Liver (tissue), 7 donors: ENCODE measurements at regions not wholly inside any gene's neighbourhood (a gene's known extent, or its start where the extent isn't known, plus 50 kb on each side); places are given as distances from the start of the nearest gene placed in this dataset.

ENCODE experiments used
- DNase-seq: peaks from one replicate; pipeline ENCODE4 v3.0.0-alpha.2; 2017; ENCODE audit warnings: low spot score
- H3K27ac ChIP-seq, 2 donors: one replicate each; pipeline ENCODE4 v1.7.0; 2013; ENCODE audit warnings: inconsistent platforms in 2 of 2, low read length in 2 of 2, control low read depth in 1 of 2, low read depth in 1 of 2, mild to moderate bottlenecking in 1 of 2
- H3K27me3 ChIP-seq, 4 donors: one replicate each; pipeline versions ENCODE4 v1.6.1 to v1.7.0; 2013; ENCODE audit warnings: low read length in 3 of 4, inconsistent platforms in 1 of 4, mild to moderate bottlenecking in 1 of 4, moderate library complexity in 1 of 4; ENCODE audit not compliant: control insufficient read depth in 4 of 4, insufficient read depth in 4 of 4
- H3K36me3 ChIP-seq, 4 donors: one replicate each; pipeline versions ENCODE4 v1.6.1 to v1.7.0; 2013; ENCODE audit warnings: low read length in 3 of 4, mild to moderate bottlenecking in 3 of 4, low read depth in 1 of 4, moderate library complexity in 1 of 4; ENCODE audit not compliant: control insufficient read depth in 4 of 4, insufficient read depth in 3 of 4
- H3K4me1 ChIP-seq, 4 donors: one replicate each; pipeline versions ENCODE4 v1.6.1 to v1.7.0; 2013; ENCODE audit warnings: low read length in 3 of 4, mild to moderate bottlenecking in 3 of 4, moderate library complexity in 1 of 4; ENCODE audit not compliant: control insufficient read depth in 4 of 4, insufficient read depth in 4 of 4
- H3K4me3 ChIP-seq, 3 donors: one replicate each; pipeline versions ENCODE4 v1.6.1 to v1.7.0; 2013; ENCODE audit warnings: low read length in 3 of 3, control low read depth in 1 of 3, low read depth in 1 of 3, mild to moderate bottlenecking in 1 of 3
- H3K9ac ChIP-seq, 2 donors: one replicate each; pipeline ENCODE4 v1.7.0; 2013; ENCODE audit warnings: low read length in 2 of 2, mild to moderate bottlenecking in 2 of 2, moderate library complexity in 2 of 2, control low read depth in 1 of 2, low read depth in 1 of 2
- H3K9me3 ChIP-seq, 4 donors: one replicate each; pipeline versions ENCODE4 v1.6.1 to v1.7.0; 2013; ENCODE audit warnings: low read length in 3 of 4; ENCODE audit not compliant: control insufficient read depth in 4 of 4
- CTCF ChIP-seq: fragments of 150-350 bp; IDR thresholded peaks from 2 replicates; pipeline ENCODE4 v1.5.1; 2017; ENCODE audit warnings: improper control_type of control experiment, low read depth, low read length; ENCODE audit not compliant: missing input control
- EGR1 ChIP-seq, 2 donors: IDR thresholded peaks; 2 replicates each; pipeline ENCODE4 v1.6.1; 2016 to 2018; ENCODE audit warnings: antibody characterized with exemption in 2 of 2, low read depth in 2 of 2
- FOXA1 ChIP-seq: IDR thresholded peaks from 2 replicates; pipeline ENCODE4 v1.6.1; 2016; ENCODE audit warnings: antibody characterized with exemption
- FOXA2 ChIP-seq: IDR thresholded peaks from 2 replicates; pipeline ENCODE4 v1.6.1; 2016; ENCODE audit warnings: antibody characterized with exemption
- GABPA ChIP-seq, 2 donors: IDR thresholded peaks in 1 of 2; conservative IDR thresholded peaks in 1 of 2; 2 replicates each; pipeline ENCODE4 v1.6.1; 2016; ENCODE audit warnings: antibody characterized with exemption in 2 of 2, mild to moderate bottlenecking in 1 of 2, moderate library complexity in 1 of 2
- HNF4A ChIP-seq, 2 donors: conservative IDR thresholded peaks; 2 replicates each; pipeline ENCODE4 v1.6.1; 2016; ENCODE audit warnings: antibody characterized with exemption in 2 of 2, mild to moderate bottlenecking in 2 of 2
- HNF4G ChIP-seq: IDR thresholded peaks from 2 replicates; pipeline ENCODE4 v1.6.1; 2016; ENCODE audit warnings: antibody characterized with exemption
- JUND ChIP-seq, 2 donors: IDR thresholded peaks; 2 replicates each; pipeline ENCODE4 v1.6.1; 2016; ENCODE audit warnings: antibody characterized with exemption in 2 of 2
- MAX ChIP-seq: IDR thresholded peaks from 2 replicates; pipeline ENCODE4 v1.6.1; 2016; ENCODE audit warnings: antibody characterized with exemption
- NR2F2 ChIP-seq: IDR thresholded peaks from 2 replicates; pipeline ENCODE4 v1.6.1; 2016; ENCODE audit warnings: antibody characterized with exemption
- RAD21 ChIP-seq, 2 donors: IDR thresholded peaks; 2 replicates each; pipeline ENCODE4 v1.6.1; 2016; ENCODE audit warnings: antibody characterized with exemption in 2 of 2, mild to moderate bottlenecking in 2 of 2
- RXRA ChIP-seq, 2 donors: IDR thresholded peaks; 2 replicates each; pipeline ENCODE4 v1.6.1; 2017 to 2018; ENCODE audit warnings: antibody characterized with exemption in 2 of 2, mild to moderate bottlenecking in 1 of 2
- SP1 ChIP-seq: IDR thresholded peaks from 2 replicates; pipeline ENCODE4 v1.6.1; 2018; ENCODE audit warnings: antibody characterized with exemption, mild to moderate bottlenecking
- TAF1 ChIP-seq: conservative IDR thresholded peaks from 2 replicates; pipeline ENCODE4 v1.6.1; 2016; ENCODE audit warnings: antibody characterized with exemption, mild to moderate bottlenecking
- YY1 ChIP-seq: IDR thresholded peaks from 2 replicates; pipeline ENCODE4 v1.6.1; 2016; ENCODE audit warnings: antibody characterized with exemption, mild to moderate bottlenecking
- ZBTB33 ChIP-seq: IDR thresholded peaks from 2 replicates; pipeline ENCODE4 v1.6.1; 2016; ENCODE audit warnings: antibody characterized with exemption
- TF ChIP-seq, protein P1 (sequence below): IDR thresholded peaks from 2 replicates; pipeline ENCODE4 v1.6.1; 2016; ENCODE audit warnings: antibody characterized with exemption, mild to moderate bottlenecking
- TF ChIP-seq, protein P2 (sequence below): IDR thresholded peaks from 2 replicates; pipeline ENCODE4 v1.6.1; 2016; ENCODE audit warnings: antibody characterized with exemption
- donor health status: healthy.
- donor health status: healthy.
- donor health status: healthy.
- donor health status: healthy.

GRCh38 chr6:140185991-140186390 lies 811.5 kb upstream of the CITED2 start:
- no peak for DNase-seq
- H3K36me3 ChIP-seq, result no peaks in the 10 kb centered on the region
- no peaks in the 10 kb centered on the region for H3K27me3 ChIP-seq
- H3K9me3 ChIP-seq, result no peaks in the 10 kb centered on the region
- no peak overlapping the region for H3K4me3 ChIP-seq
- H3K4me1 ChIP-seq, result no peaks in the 10 kb centered on the region
- H3K9ac ChIP-seq, result no peak overlapping the region
- TF ChIP-seq, protein P1, sequence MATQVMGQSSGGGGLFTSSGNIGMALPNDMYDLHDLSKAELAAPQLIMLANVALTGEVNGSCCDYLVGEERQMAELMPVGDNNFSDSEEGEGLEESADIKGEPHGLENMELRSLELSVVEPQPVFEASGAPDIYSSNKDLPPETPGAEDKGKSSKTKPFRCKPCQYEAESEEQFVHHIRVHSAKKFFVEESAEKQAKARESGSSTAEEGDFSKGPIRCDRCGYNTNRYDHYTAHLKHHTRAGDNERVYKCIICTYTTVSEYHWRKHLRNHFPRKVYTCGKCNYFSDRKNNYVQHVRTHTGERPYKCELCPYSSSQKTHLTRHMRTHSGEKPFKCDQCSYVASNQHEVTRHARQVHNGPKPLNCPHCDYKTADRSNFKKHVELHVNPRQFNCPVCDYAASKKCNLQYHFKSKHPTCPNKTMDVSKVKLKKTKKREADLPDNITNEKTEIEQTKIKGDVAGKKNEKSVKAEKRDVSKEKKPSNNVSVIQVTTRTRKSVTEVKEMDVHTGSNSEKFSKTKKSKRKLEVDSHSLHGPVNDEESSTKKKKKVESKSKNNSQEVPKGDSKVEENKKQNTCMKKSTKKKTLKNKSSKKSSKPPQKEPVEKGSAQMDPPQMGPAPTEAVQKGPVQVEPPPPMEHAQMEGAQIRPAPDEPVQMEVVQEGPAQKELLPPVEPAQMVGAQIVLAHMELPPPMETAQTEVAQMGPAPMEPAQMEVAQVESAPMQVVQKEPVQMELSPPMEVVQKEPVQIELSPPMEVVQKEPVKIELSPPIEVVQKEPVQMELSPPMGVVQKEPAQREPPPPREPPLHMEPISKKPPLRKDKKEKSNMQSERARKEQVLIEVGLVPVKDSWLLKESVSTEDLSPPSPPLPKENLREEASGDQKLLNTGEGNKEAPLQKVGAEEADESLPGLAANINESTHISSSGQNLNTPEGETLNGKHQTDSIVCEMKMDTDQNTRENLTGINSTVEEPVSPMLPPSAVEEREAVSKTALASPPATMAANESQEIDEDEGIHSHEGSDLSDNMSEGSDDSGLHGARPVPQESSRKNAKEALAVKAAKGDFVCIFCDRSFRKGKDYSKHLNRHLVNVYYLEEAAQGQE, result no peak
- TF ChIP-seq TAF1 (no peak), FOXA1 (no peak), CTCF (no peak), GABPA (IDR thresholded peaks at IDR 0.05 in 1 of 2, conservative IDR thresholded peaks at IDR 0.05 in 1 of 2) (no peak), FOXA2 (no peak), SP1 (no peak), YY1 (no peak), HNF4A (conservative IDR thresholded peaks at IDR 0.05) (no peak), EGR1 (IDR thresholded peaks at IDR 0.05; ENCODE audit: low read depth in 2 of 2) (no peak), MAX (no peak), JUND (IDR thresholded peaks at IDR 0.05) (no peak), RAD21 (IDR thresholded peaks at IDR 0.05) (no peak), RXRA (IDR thresholded peaks at IDR 0.05) (no peak), NR2F2 (no peak)
- TF ChIP-seq, protein P2, sequence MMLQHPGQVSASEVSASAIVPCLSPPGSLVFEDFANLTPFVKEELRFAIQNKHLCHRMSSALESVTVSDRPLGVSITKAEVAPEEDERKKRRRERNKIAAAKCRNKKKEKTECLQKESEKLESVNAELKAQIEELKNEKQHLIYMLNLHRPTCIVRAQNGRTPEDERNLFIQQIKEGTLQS, result no peak
- H3K27ac ChIP-seq, result no peak overlapping the region

DNA sequence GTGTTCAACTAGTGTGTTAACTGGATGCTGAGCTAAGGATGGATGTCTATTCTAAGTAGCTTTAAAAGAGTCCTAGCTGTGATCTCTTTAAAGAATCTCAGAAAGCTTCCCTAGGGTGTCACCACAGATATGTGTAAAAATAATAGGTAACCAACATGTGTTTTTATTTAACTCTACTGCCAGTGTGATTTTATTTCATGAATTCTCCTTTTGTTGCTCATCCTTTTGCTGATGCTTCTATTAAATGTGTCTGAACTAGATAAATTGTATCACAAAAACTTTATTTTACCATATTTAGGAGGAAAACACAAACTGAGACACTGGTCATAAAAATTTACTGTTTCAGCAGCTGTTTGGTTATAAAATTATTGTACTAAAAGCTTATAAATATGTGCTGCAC lies 809.4 kb upstream of the CITED2 start:
- H3K36me3 ChIP-seq, result no peaks in the 10 kb centered on the region
- no peak overlapping the region for H3K4me3 ChIP-seq
- H3K9ac ChIP-seq, result no peak overlapping the region
- H3K9me3 ChIP-seq, result no peaks in the 10 kb centered on the region
- no peaks in the 10 kb centered on the region for H3K4me1 ChIP-seq
- no peaks in the 10 kb centered on the region for H3K27me3 ChIP-seq
- H3K27ac ChIP-seq, result no peak overlapping the region
- DNase-seq, result no peak
- no peak for TF ChIP-seq EGR1 (IDR thresholded peaks at IDR 0.05; ENCODE audit: low read depth in 2 of 2)
- no peak for TF ChIP-seq CTCF
- TF ChIP-seq TAF1, result no peak
- no peak for TF ChIP-seq JUND (IDR thresholded peaks at IDR 0.05)
- TF ChIP-seq, protein P2, result no peak
- TF ChIP-seq HNF4A (conservative IDR thresholded peaks at IDR 0.05), result no peak
- TF ChIP-seq RAD21 (IDR thresholded peaks at IDR 0.05), result no peak
- no peak for TF ChIP-seq NR2F2
- TF ChIP-seq FOXA2, result no peak
- no peak for TF ChIP-seq ZBTB33
- no peak for TF ChIP-seq HNF4G
- TF ChIP-seq, protein P1, result no peak
- TF ChIP-seq GABPA (IDR thresholded peaks at IDR 0.05 in 1 of 2, conservative IDR thresholded peaks at IDR 0.05 in 1 of 2), result no peak
- no peak for TF ChIP-seq FOXA1
- no peak for TF ChIP-seq YY1
